NOMO-1 treated with DMSO at 0.1 percent for 48 hours (cell line): ENCODE measurements at regions not wholly inside any gene's neighbourhood (a gene's known extent, or its start where the extent isn't known, plus 50 kb on each side); places are given as distances from the start of the nearest gene placed in this dataset.
"Not testable (repeated sequence)": the region's sequence is repeated elsewhere in the genome, so short reads cannot be mapped to it uniquely, and the experiment has no call there.

Experiments
- DNase-seq: peaks from one replicate; lab custom pipeline; 2025; ENCODE audit not compliant: unreplicated experiment; lab: John Stamatoyannopoulos, UW

DNA sequence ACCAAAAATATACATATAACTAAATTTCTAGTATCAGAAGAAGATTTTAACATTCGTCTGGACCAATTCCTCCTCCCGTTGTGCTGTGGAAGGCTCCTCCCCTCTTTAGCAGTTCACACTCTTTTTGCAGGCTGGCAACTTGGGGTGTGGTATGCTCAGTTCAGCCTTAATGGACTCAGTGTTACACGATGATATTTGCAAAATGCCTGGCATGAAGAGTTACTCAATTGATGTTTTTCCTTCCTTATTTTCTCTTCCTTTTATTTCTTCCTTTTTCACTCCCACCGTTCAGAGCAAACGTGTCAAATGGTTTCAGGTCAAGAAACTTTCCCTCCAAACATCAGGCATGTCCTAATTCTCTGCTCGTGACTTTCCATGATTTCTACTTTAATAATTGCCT is 248.3 kb downstream of the PHF14 start:
- DNase-seq = peak; percentile 70

DNA sequence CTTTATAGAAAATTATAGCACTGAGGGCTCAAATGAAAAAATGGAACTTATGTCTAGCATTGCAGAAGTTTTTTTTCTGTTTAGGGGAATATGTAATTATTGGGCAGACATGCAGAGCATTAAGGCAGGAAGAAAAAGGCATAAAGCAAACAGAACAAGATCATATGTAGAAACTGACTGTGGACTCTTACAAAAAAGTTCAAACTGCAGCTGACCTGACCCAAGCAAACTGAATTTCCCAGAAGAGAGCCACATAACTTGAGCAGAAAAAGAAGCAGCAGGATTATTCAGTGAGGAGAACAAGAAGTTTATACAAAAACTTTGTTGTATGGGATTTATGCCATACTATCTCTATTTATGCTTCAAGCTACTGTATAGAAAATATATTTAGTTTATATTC is 250.9 kb downstream of the PHF14 start:
- DNase-seq = no peak

DNA sequence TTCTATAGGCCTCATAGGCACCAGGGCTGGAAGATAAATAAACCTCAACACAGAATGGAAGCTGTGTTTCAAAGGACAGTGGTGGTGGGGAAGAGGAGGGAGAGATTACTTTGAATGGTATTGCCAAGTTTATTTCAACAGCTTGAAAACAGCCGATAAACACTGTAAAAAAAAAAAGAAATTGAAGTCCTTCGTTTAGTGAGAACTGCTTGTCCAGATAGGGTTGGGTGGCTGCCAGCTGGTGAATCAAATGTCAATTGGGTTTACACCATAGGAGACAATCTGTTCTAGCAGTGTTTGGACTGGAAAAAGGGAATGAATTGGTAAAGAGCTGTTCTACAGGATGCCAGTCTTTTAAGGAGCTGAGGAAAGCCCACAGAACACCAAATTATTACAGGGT is 254.8 kb downstream of the PHF14 start:
- no peak for DNase-seq

DNA sequence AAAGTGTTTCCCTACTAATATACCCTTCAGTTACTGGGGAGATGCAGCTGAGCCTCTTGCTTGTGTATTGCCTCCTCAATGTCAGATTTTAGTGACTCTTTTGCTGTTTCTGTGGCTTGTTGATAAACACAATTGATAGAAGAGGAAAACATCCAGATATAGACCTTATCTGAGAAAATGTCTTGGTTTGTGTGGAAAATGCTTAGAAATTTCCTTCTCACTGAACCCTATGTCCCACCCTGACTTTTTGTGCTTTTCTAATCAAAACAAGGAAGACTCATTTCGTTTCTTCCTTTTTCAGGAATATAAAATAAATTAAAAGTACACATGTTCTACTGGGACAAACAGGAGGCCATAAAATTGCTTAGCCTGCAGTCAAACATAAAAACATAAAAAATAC is 257.5 kb downstream of the PHF14 start:
- no peak for DNase-seq

DNA sequence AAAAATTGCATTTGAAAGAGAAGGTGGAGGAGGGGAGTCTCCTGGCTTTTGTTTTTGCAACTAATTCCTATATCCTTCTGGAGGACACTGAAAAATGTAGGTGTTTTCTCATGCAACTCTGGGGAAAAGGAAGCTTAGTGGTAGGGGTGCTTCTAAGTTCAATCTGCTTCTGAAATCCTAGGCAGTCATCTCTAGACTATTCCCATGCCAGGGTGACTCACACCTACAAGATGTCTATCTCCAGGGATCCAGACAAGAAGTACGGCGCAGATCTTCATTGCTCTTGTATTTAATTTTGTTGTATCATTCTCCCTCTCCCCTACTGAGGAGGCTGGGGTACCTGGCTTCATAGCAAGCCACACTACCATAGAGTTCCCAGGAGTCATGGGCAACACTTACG is 258.8 kb downstream of the PHF14 start:
- no peak for DNase-seq

DNA sequence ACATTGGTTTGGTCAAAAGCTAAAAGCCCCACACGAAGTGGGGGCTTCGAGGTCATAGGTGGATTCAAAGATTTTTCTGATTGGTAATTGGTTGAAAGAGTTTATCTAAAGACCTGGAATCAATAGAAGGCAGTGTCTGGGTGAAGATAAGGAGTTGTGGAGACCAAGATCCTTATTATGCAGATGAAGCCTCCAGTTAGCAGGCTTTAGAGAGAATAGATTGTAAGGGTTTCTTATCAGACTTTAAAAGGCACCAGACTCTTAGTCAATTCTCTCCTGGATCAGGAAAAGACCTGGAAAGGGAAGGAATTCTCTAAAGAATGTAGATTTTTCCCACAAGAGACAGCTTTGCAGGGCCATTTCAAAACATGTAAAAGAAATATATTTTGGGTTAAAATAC is 260.2 kb downstream of the PHF14 start:
- no peak for DNase-seq

DNA sequence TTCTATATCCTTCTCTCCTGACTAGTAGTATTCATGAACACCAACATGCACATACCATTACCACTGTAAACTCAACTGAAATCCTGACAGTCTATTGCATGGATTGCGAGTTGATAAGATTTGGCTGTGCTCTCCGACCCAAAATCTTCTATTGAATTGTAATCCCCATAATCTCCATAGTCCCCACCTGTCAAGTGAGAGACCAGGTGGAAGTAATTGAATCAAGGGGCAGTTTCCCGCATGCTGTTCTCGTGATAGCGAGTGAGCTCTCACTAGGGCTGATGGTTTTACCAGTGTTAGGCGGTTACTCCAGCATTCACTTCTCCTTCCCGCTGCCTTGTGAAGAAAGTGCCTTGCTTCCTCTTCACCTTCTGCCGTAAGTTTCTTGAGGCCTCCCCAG is 261.8 kb downstream of the PHF14 start:
- peak; percentile 27 for DNase-seq

DNA sequence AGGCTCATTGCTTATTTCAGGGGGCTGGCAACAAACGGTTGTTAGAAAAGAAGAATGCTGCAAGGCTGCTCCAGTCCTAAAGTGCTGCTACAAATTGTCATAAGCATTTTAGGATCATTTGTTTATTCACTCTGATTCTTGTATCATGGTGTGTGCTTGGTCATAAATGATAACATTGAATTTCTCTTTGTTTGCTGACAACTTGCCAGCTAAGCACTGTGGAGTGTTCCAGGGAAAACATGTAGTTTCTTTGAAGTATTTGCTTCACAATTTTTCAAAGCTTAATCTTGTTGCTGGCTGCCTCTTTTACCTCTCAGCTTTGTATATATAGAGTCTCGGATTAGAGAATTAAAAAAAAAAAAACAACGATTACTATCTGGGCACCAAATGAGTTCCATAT is 263.0 kb downstream of the PHF14 start:
- no peak for DNase-seq

DNA sequence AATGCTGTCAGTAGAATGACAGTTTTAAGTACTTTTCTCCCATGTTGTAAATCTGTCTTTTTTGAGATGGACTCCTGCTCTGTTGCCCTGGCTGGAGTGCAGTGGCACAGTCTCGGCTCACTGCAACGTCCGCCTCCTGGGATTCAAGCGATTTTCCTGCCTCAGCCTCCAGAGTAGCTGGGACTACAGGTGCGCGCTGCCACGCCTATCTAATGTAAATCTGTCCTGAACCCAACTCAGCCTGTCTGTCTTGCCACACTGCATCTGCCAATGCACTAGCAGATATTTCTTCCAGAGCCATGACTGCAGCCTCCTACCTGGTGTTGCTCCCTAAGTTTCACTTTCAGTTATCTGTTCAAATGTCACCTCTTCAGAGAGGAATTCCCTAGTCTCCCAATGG is 264.1 kb downstream of the PHF14 start:
- no peak for DNase-seq

DNA sequence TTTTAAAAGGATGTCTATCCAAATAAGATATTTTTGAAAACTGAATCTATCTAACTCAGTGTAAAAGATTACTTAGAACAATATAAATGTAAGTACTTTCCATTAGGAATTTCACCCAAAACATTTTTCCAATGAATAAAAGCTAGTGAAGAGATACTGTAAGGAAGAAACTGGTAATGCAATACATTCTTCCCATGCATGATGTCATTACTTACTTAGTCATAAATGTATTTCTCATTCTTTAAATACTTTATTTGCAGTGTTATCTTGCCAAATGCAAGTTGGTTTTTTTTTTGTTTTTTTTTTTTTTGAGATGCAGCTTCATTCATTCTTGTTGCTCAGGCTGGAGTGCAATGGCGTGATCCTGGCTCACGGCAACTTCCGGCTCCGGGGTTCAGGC is 265.6 kb downstream of the PHF14 start:
- DNase-seq = no peak

DNA sequence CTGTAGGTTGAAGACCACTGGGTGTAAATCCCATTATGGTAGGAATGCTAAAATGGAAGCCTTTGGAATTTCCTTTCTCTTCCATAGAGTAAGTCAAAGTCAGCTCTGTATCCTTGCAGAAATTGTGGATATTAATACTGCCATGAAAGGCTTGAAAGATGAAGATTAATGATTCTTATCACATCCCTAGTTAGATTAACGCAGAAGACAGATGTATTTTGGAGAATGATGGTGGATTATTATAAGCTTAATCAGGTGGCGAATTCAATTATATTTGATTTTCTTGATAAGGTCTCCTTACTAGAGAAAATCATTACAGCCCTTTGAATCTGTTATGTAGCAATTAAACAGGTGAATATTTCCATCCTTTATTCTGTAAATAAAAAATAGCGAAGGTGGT is 270.1 kb downstream of the PHF14 start:
- DNase-seq = no peak

DNA sequence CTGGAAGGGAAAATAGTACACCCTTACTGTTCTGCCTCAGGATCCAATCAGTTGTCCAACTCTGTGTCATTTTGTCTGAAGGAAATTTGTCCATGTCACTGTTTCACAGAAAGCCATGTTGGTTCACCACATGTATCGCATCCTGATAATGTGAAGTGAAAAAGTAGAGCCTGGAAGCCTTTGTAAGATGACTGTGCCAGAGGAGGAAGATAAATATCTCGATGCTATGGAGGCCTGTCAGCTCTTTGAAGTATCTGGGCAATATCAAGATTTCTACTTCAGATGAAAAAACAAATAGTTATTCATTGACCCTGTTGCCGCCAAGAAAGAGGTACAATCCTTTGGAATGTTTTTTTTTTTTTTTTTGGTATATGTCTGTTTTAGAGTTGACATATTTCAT is 270.5 kb downstream of the PHF14 start:
- no peak for DNase-seq

DNA sequence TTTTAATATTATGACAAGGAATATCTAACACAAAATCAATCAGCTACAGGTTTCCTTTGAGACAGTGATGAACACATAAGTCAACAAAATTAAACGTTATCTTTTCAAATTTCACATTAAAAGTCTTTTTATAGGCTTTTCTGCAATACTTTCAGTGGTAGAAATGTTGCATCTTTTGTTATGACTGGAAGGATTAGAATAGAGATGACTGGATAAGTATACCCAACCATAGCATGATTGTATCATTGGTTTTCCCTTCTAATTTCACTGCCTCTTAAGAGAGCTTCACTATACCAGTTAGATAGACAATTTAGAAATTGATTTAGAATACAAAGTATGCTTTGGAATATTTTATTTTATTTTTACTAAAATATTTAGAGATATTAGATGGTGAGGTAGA is 273.9 kb downstream of the PHF14 start:
- DNase-seq = no peak

DNA sequence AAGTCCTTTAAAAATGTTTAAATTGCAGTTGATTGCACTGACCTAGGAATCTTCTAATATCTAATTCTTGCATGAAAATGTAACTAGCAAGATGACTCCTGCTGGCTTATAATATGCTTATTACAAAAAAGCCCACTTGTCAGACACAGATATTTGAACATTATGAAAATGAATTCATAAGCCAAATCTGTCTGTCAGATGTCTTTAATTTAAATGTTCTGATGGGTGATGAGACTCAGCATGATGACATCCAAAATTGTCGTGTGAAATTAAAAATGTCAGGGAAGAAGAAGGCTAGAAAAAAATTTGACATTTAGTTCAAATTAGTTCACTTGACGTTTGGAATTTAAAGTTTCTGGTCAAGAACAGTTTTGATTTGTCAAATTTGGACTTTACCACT is 277.8 kb downstream of the PHF14 start:
- DNase-seq = no peak

DNA sequence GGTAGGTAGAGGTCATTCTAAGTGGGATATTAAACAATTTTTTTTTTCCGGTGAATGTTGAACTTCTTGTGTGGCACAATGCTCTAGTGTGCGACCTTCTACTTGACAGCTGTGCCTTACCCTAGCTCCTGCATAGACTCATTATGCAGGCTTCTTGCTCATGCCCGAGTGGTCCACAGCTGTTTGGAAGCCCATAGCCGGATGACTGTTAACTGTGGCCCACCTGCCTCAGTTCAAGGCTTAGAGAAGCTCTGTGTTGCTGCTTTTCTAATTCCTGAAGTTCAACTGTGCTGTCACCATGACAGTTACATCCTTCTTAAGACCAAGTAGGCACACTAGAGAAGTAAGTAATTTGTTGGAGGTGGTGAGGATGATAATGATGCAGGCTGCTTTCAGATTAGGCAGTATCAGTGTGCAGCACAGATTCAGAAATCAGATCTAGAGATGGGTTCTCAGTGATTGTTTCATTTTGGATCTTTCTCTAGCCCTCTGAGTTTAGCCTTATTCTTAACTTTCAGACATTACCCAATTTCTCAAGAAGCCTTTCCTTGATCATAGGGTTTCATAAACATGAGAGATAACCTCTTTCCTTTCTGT is 278.4 kb downstream of the PHF14 start:
- no peak for DNase-seq

DNA sequence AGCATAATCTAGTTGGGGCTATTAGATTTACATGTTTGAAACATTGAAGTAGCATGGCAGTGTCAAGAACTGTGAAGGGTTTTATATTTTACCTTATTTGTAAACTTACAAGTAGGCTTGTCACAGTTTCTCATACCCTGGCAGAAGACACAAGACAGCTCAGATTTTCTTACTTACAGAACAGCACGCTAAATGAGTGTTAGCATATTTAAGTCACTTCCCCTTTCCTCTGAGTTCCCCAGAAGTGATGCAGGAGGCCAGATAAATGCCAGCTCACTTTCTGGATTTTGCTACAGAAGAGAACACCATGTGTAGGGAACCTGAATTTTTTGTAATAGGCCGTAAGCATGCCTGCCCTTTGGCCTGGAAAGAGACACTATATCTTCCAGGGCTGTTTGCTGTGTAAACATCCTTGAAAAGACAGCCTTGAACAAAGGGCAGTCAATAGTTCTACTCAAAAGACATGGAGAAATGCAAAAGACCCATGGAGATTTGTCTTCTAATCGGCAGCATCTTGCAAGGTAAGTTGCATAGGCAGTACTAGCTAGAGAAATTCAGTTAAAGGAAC is 279.1 kb downstream of the PHF14 start:
- peak; percentile 23 for DNase-seq

DNA sequence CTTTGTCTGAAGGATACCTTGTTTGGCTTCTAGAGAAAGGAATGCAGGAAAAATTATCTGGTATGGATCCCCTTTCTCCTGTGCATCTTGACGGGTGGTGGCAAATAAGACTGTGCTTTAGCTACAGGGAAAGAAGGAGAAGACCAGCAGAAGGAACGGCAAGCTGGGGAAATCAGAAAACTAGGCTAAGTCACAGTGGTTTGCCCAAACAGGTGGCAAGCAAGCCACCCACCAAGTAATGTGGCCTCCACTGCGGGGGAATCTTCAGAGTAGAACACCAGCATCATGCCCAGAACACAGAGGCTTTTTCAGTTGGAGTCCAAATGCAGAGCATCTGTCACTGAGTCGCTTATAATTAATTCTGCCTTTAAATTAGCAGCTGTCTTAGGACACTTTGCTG is 282.8 kb downstream of the PHF14 start:
- no peak for DNase-seq

DNA sequence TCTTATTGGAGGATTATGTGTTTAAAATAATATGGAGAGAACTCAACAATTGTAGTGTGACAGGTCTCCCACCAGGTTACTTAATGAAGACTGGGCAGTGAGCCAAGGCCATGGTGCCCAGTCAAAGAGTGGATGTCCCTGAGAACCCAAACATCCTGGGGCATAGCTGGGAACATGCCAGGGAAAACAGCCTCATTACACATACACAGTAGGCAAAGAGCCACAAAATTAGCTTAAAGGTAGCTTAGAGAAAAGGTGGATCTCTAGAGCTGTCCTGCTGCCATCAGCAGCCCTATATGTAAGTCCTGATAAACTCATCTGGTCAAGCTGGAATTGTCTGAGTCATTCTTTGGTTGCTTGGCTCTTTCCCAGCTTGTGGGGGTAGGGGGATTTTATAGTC is 287.8 kb downstream of the PHF14 start:
- DNase-seq = no peak

DNA sequence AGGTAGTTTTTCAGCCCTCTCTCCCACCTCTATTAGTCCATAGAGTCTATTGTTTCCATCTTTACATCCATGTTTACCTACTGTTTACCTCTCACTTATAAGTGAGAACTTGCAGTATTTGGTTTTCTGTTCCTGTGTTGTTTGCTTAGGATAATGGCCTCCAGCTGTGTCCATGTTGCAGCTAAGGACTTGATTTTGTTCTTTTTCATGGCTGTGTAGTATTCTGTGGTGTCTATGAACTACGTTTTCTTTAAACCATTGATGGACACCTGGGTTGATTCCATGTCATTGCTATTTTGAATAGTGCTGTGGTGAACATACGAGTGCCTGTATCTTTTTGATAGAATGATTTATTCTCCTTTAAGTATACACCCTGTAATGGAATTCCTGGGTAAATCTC is 292.4 kb downstream of the PHF14 start:
- DNase-seq = no peak

DNA sequence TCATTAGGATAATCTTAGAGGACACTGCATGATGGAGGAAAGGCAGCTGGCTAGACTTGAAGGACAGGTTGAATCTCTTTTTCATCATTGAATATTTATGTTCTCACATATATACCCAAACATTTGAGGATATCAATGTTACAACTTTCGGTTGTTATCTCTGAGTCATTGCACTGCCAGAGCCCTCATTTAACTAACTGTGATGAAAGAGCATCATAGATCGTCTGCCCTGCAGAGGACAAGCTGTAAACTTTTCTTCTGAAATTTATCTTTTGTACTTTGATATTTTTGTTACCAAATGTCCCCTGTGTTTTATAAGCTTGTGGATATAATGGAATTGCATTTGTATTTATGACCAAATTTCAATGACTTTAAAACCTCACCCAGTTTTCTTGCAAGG is 298.7 kb downstream of the PHF14 start:
- no peak for DNase-seq

DNA sequence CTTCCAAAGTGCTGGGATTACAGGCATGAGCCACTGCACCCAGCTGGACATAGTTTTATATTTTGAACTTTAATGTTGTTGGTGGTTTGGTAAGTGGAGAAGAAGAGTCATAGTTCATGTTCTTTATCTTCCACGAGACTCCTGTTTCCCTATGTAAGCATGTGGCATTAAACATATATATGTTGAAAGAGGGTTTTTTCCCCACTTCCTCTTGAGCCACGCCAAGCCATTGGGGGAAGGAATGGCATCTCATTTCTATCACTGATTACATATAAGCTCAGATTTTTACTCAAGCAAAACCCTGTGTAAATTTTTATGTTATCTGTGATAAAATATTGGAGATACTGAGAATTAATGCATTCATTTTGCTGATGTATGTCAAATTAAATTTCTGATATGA is 300.4 kb downstream of the PHF14 start:
- DNase-seq = no peak

DNA sequence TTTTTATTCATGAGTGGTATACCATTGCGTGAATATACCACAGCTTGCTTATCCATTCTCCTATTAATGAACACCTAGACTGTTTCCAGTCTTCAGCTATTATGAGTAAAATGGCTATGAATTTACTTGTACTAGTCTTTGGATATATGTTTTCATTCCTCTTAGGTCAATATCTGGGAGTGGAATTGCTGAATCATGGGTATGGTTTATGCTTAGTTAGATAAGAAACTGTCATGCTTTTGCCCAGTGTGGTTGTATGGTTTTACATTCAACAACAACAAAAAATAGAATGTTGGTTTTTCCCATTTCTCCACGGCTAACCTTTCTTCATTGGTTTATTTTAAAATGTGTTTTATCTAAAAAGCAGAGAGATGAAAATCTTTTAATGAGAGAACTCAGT is 308.3 kb downstream of the PHF14 start:
- DNase-seq = no peak

DNA sequence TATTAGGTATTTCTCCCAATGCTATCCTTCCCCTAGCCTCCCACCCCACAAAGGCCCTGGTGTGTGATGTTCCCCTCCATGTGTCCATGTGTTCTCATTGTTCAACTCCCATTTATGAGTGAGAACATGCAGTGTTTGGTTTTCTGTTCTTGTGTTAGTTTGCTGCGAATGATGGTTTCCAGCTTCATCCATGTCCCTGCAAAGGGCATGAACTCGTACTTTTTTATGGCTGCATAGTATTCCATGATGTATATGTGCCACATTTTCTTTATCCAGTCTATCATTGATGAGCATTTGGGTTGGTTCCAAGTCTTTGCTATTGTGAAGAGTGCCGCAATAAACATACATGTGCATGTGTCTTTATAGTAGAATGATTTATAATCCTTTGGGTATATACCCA is 309.9 kb downstream of the PHF14 start:
- not testable (repeated sequence) for DNase-seq

DNA sequence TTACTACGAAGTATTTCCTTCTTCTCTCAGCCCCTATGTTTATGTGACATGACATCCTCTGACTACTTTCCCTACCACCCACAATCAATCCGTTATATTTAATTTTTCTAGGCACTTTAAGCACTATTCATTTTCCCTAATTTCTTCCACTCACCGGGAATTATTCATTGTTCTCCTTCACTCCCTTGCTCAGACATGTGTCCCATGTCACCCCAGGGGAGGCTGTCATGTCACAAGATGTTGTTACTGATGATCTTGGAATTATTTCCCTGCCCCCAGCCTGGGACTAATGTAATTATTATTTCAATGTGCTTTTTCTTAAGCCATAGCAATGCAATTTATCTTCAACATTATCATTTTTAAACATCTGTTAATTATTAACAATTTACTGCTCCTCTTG is 317.2 kb downstream of the PHF14 start:
- DNase-seq = no peak
